ENCODE measurements at regions not wholly inside any gene's neighbourhood (a gene's known extent, or its start where the extent isn't known, plus 50 kb on each side); places are given as distances from the start of the nearest gene placed in this dataset.
A peak's percentile ranks its signal among the peaks of the same experiment; 100 is the strongest.

DNA sequence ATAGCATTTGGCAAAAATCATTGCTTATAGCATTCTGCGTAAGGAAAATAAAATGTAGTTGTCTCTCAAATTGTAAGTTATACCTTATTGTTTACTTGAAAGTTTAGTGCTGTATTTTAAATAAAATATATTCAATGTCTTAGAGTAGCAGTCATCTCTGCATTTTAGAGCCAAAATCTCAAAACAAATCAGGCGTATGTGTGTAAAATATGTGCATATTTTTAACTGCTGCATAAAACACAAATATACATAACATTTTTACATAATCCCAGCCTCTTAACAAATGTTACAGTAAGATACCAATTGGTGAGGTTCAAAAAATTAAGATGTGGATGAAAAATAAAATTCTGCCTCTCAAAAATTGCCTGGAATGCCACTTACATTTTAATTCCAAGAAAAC lies 145.8 kb upstream of the AGA start:
- TF ChIP-seq, protein P1, sequence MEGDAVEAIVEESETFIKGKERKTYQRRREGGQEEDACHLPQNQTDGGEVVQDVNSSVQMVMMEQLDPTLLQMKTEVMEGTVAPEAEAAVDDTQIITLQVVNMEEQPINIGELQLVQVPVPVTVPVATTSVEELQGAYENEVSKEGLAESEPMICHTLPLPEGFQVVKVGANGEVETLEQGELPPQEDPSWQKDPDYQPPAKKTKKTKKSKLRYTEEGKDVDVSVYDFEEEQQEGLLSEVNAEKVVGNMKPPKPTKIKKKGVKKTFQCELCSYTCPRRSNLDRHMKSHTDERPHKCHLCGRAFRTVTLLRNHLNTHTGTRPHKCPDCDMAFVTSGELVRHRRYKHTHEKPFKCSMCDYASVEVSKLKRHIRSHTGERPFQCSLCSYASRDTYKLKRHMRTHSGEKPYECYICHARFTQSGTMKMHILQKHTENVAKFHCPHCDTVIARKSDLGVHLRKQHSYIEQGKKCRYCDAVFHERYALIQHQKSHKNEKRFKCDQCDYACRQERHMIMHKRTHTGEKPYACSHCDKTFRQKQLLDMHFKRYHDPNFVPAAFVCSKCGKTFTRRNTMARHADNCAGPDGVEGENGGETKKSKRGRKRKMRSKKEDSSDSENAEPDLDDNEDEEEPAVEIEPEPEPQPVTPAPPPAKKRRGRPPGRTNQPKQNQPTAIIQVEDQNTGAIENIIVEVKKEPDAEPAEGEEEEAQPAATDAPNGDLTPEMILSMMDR (IDR thresholded peaks at IDR 0.05; ENCODE audit: insufficient read depth, low read length) = no peak
- no peak for DNase-seq (ENCODE audit: low read depth)
- H3K4me3 ChIP-seq (ENCODE audit: low read depth, low read length) = no peak overlapping the region

DNA sequence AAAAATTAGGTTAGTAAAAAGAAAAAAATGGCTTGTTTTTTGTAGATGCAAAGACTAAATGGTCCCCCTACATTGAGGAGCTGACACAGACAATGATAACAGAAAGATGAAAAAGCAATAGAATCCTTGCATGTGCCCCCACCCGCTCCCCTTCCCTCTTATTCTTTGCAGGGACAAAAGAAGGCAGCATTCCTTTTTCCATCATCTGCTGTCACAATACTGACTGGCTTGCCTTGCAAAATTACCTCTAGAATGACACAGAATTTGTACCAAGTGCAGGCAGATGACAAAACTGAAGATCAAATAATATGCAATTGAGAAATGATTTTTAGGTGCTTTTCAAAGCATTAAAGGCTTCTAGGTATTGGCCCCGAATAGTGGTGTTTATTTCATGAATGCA lies 153.1 kb upstream of the AGA start:
- no peak overlapping the region for H3K4me3 ChIP-seq (ENCODE audit: low read depth, low read length)
- DNase-seq (ENCODE audit: low read depth) = no peak
- TF ChIP-seq, protein P1 (IDR thresholded peaks at IDR 0.05; ENCODE audit: insufficient read depth, low read length) = no peak

DNA sequence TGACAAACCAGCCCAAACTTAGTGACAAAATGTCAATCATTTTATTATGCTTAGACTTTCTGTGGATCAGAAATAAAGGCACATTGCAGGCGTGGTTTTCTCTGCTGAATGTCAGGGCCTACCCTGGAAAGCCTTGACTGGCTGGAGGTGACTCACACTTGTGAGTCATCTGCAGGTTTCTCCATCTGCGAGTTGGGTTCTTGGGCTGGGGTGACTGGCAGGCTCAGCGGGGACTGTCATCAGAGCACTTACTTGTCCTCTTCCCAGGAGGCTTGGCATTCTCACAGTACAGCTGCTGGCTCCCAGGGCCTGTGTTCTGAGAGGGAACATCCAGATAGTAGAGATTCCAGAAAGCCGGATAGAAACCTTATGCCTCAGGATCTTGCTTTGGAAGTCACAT lies 153.8 kb upstream of the AGA start:
- TF ChIP-seq, protein P1 (IDR thresholded peaks at IDR 0.05; ENCODE audit: insufficient read depth, low read length) = no peak
- H3K4me3 ChIP-seq (ENCODE audit: low read depth, low read length) = no peak overlapping the region
- DNase-seq (ENCODE audit: low read depth) = peak; percentile 42

DNA sequence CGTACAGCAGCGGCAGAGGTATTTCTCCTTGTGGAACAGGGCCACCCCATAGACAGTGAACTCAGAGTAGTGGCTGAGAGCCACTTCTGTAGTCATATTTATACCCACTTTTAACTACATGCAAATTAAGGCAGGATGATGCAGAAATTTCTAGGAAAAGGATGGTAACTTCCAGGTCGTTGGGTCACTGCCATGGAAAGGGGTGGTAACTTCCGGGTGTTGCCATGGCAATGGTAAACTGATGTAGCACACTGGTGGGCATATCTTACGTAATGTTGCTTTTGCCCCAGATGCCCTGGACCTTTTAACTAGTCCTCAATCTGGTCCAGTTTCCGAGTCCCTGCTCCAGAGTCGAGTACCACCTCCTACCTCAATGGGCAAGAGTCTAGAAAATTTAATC lies 154.8 kb upstream of the AGA start:
- no peak overlapping the region for H3K4me3 ChIP-seq (ENCODE audit: low read depth, low read length)
- TF ChIP-seq, protein P1 (IDR thresholded peaks at IDR 0.05; ENCODE audit: insufficient read depth, low read length) = no peak
- no peak for DNase-seq (ENCODE audit: low read depth)

DNA sequence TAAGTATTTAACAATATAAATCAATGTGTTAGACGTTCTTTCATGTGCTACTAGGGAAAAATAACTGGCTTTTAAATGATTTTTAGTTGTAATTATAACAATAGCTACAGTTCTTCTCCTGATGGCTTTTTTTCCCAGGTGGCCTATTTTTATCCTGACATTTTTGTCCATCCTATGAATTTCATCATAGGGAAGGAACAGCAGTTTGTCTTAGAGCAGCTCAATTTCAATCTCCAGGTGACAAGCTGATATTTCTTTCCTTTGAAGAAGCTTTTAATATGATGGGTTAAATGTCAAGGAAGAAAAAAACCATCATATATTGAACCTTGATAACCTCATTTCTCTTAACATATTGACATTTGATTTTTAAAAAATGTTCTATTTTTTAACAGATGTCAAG lies 163.0 kb upstream of the AGA start:
- TF ChIP-seq, protein P1 (IDR thresholded peaks at IDR 0.05; ENCODE audit: insufficient read depth, low read length) = no peak
- no peak overlapping the region for H3K4me3 ChIP-seq (ENCODE audit: low read depth, low read length)
- DNase-seq (ENCODE audit: low read depth) = no peak

DNA sequence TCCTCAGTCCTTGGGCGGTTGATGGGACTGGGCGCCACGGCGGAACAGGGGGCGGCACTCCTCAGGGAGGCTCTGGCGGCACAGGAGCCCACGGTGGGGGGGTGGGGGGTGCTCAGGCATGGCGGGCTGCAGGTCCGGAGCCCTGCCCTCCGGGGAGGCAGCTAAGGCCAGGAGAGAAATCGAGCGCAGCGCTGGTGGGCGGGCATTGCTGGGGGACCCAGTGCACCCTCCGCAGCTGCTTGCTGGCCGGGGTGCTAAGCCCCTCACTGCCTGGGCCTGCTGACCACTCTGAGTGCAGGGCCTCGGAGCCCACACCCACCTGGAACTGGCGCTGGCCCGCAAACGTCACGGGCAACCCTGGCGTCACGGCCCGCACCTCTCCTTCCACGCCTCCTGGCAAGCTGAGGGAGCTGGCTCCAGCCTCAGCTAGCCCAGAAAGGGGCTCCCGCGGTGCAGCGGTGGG lies 164.9 kb upstream of the AGA start:
- TF ChIP-seq, protein P1 (IDR thresholded peaks at IDR 0.05; ENCODE audit: insufficient read depth, low read length) = no peak
- no peak for DNase-seq (ENCODE audit: low read depth)

DNA sequence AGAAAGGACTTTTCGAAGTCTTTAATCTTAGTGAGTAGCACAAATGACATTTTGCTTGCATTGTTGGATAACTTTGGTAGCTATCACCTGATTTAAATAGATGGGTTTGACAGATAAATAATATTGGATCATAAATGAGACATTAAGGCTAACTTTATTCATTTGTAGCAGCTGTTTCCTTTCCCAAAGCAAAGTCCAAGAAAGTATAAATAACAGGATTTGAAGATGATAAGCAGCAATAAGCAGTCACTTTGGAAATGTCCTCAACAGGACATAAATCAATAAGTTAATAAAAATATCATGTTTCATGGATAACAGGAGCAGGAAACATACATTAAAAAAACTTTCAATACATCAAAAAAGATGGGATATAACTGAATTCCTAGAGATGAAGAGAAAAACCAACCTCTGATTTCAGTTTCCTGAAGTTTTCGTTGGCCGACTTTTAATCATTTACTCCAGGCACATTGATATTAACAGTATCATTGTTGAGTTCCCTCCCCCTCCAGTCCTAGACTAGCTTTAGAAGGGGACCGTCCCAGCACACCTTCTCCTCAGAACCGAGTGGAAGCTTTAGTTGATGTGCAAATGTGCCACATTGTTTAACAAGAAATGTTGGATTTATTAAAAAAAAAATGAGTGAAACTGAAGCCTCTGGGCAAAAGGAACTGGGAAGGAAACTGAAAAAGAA lies 169.9 kb upstream of the AGA start:
- no peak overlapping the region for H3K4me3 ChIP-seq (ENCODE audit: low read depth, low read length)
- TF ChIP-seq, protein P1 (IDR thresholded peaks at IDR 0.05; ENCODE audit: insufficient read depth, low read length) = no peak
- no peak for DNase-seq (ENCODE audit: low read depth)

More for the DNA sequence above, 164.9 kb upstream of the AGA start:
- no peak overlapping the region for H3K4me3 ChIP-seq (ENCODE audit: low read depth, low read length)
